ENCODE measurements at regions not wholly inside any gene's neighbourhood (a gene's known extent, or its start where the extent isn't known, plus 50 kb on each side); places are given as distances from the start of the nearest gene placed in this dataset.

GRCh38 chr2:177078855-177079254 is 133.7 kb upstream of the HNRNPA3 start:
- TF ChIP-seq ZZZ3 (CRISPR knock-in tag; IDR thresholded peaks at IDR 0.05; ENCODE audit: borderline replicate concordance) = no peak
- no peak for TF ChIP-seq TAF1 (CRISPR knock-in tag; IDR thresholded peaks at IDR 0.05)
- TF ChIP-seq YY1 (IDR thresholded peaks at IDR 0.05; ENCODE audit: insufficient read depth, insufficient replicate concordance, low read depth, low read length) = no peak
- no peak for TF ChIP-seq REST (IDR thresholded peaks at IDR 0.05; ENCODE audit: borderline replicate concordance in 1 of 2, low read depth in 1 of 2, low read length in 2 of 2)
- TF ChIP-seq, protein P1, sequence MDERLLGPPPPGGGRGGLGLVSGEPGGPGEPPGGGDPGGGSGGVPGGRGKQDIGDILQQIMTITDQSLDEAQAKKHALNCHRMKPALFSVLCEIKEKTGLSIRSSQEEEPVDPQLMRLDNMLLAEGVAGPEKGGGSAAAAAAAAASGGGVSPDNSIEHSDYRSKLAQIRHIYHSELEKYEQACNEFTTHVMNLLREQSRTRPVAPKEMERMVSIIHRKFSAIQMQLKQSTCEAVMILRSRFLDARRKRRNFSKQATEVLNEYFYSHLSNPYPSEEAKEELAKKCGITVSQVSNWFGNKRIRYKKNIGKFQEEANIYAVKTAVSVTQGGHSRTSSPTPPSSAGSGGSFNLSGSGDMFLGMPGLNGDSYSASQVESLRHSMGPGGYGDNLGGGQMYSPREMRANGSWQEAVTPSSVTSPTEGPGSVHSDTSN (CRISPR knock-in tag; IDR thresholded peaks at IDR 0.05) = no peak
- no peak for TF ChIP-seq SIX1 (CRISPR knock-in tag; IDR thresholded peaks at IDR 0.05; ENCODE audit: borderline replicate concordance)
- no peak for TF ChIP-seq ZNF747 (CRISPR knock-in tag; IDR thresholded peaks at IDR 0.05; ENCODE audit: borderline replicate concordance)
- TF ChIP-seq MAX (IDR thresholded peaks at IDR 0.05) = no peak
- TF ChIP-seq GZF1 (CRISPR knock-in tag; IDR thresholded peaks at IDR 0.05) = no peak
- no peak for TF ChIP-seq FOXC1 (CRISPR knock-in tag; IDR thresholded peaks at IDR 0.05; ENCODE audit: borderline replicate concordance)
- no peak for TF ChIP-seq EP300 (IDR thresholded peaks at IDR 0.05; ENCODE audit: low read depth in 2 of 2, low read length in 2 of 2)
- no peak for TF ChIP-seq EP300 (CRISPR knock-in tag; IDR thresholded peaks at IDR 0.05; ENCODE audit: borderline replicate concordance)
- TF ChIP-seq, protein P2, sequence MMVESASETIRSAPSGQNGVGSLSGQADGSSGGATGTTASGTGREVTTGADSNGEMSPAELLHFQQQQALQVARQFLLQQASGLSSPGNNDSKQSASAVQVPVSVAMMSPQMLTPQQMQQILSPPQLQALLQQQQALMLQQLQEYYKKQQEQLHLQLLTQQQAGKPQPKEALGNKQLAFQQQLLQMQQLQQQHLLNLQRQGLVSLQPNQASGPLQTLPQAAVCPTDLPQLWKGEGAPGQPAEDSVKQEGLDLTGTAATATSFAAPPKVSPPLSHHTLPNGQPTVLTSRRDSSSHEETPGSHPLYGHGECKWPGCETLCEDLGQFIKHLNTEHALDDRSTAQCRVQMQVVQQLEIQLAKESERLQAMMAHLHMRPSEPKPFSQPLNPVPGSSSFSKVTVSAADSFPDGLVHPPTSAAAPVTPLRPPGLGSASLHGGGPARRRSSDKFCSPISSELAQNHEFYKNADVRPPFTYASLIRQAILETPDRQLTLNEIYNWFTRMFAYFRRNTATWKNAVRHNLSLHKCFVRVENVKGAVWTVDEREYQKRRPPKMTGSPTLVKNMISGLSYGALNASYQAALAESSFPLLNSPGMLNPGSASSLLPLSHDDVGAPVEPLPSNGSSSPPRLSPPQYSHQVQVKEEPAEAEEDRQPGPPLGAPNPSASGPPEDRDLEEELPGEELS (CRISPR knock-in tag; IDR thresholded peaks at IDR 0.05) = no peak
- TF ChIP-seq, protein P3, sequence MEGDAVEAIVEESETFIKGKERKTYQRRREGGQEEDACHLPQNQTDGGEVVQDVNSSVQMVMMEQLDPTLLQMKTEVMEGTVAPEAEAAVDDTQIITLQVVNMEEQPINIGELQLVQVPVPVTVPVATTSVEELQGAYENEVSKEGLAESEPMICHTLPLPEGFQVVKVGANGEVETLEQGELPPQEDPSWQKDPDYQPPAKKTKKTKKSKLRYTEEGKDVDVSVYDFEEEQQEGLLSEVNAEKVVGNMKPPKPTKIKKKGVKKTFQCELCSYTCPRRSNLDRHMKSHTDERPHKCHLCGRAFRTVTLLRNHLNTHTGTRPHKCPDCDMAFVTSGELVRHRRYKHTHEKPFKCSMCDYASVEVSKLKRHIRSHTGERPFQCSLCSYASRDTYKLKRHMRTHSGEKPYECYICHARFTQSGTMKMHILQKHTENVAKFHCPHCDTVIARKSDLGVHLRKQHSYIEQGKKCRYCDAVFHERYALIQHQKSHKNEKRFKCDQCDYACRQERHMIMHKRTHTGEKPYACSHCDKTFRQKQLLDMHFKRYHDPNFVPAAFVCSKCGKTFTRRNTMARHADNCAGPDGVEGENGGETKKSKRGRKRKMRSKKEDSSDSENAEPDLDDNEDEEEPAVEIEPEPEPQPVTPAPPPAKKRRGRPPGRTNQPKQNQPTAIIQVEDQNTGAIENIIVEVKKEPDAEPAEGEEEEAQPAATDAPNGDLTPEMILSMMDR (CRISPR knock-in tag; IDR thresholded peaks at IDR 0.05) = no peak

All from HepG2 (cell line).